Endodermal cell (in vitro differentiated cells): ENCODE measurements at regions not wholly inside any gene's neighbourhood (a gene's known extent, or its start where the extent isn't known, plus 50 kb on each side); places are given as distances from the start of the nearest gene placed in this dataset.

ENCODE experiments used
- DNase-seq: peaks from one replicate; pipeline ENCODE4 v3.0.0-alpha.2; 2017
- H3K27ac ChIP-seq: 2 replicates; pipeline ENCODE4 v1.5.1; 2013; ENCODE audit warnings: mild to moderate bottlenecking, low read depth, low read length, moderate library complexity
- H3K27me3 ChIP-seq: 2 replicates; pipeline ENCODE4 v1.6.1; 2013; ENCODE audit warnings: mild to moderate bottlenecking, low read length, moderate library complexity; ENCODE audit not compliant: insufficient read depth, control insufficient read depth, poor library complexity, severe bottlenecking
- H3K36me3 ChIP-seq: 2 replicates; pipeline ENCODE4 v1.7.0; 2013; ENCODE audit warnings: mild to moderate bottlenecking, low read length, moderate library complexity; ENCODE audit not compliant: control insufficient read depth, insufficient read depth
- H3K4me1 ChIP-seq: one replicate; pipeline ENCODE4 v1.7.0; 2013; ENCODE audit warnings: low read length; ENCODE audit not compliant: control insufficient read depth, insufficient read depth
- H3K4me3 ChIP-seq: 2 replicates; pipeline ENCODE4 v1.5.1; 2013; ENCODE audit warnings: mild to moderate bottlenecking, low read length, moderate library complexity
- H3K9ac ChIP-seq: 2 replicates; pipeline ENCODE4 v1.6.1; 2013; ENCODE audit warnings: mild to moderate bottlenecking, low read length, moderate library complexity; ENCODE audit not compliant: poor library complexity, severe bottlenecking; ENCODE audit errors: extremely low read depth
- H3K9me3 ChIP-seq: 2 replicates; pipeline ENCODE4 v1.6.1; 2013; ENCODE audit warnings: mild to moderate bottlenecking, low read length, moderate library complexity; ENCODE audit not compliant: control insufficient read depth
- H3K27ac Mint-ChIP-seq: 2 replicates; pipeline ENCODE4 v1.8.0; 2020; ENCODE audit warnings: mixed read lengths
- H3K27me3 Mint-ChIP-seq: 2 replicates; pipeline ENCODE4 v1.8.0; 2021; ENCODE audit warnings: mild to moderate bottlenecking, mixed read lengths; ENCODE audit not compliant: insufficient read depth
- H3K36me3 Mint-ChIP-seq: 2 replicates; pipeline ENCODE4 v1.8.0; 2020; ENCODE audit warnings: low read depth, mixed read lengths
- H3K4me1 Mint-ChIP-seq: 2 replicates; pipeline ENCODE4 v1.8.0; 2020; ENCODE audit warnings: mixed read lengths
- H3K4me3 Mint-ChIP-seq: 2 replicates; pipeline ENCODE4 v1.8.0; 2020; ENCODE audit warnings: mild to moderate bottlenecking, moderate library complexity, mixed read lengths
- H3K9me3 Mint-ChIP-seq: 2 replicates; pipeline ENCODE4 v1.8.0; 2020; ENCODE audit warnings: mild to moderate bottlenecking, mixed read lengths
- WGBS, 2 experiments: methylation state at CpG; one replicate each; pipeline versions ENCODE4 v1.1.5 to v1.1.7; 2013; ENCODE audit warnings: missing lambda C conversion rate in 2 of 2, mixed read lengths in 1 of 2; ENCODE audit not compliant: insufficient coverage in 1 of 2, insufficient read length in 1 of 2; 5-methylcytosine and 5-hydroxymethylcytosine counted together
- TF ChIP-seq, protein P1 (sequence below): fragments of 200-600 bp; sonication (generic); conservative IDR thresholded peaks from 2 replicates; pipeline ENCODE4 v1.5.0; 2021; ENCODE audit warnings: antibody characterized with exemption, mild to moderate bottlenecking

DNA sequence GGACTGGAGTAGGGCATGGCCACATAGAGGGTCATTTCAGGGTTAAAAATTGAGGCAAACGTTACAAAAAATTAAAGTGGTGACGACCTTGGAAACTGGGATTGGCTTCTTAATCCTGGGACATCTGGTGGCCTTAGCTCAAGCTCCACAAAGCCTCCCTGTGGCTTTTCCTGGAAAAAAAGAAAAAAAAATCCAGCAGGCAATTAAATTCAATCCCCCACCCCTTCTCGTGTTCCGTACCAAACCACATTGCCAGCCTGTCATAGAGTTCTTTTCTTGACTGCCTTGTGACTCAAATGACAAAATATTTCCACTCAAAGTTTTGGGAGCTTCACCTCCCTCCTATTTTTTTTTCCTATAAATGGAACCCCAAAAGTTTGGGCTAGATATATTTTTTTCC lies 195.6 kb downstream of the HRH4 start:
- H3K4me1 Mint-ChIP-seq: no peaks in the 10 kb centered on the region
- H3K4me3 Mint-ChIP-seq: no peak overlapping the region
- H3K27ac Mint-ChIP-seq: no peak overlapping the region
- Histone ChIP-seq H3K36me3 (no peaks in the 10 kb centered on the region), H3K27ac (no peak overlapping the region), H3K9ac (no peak overlapping the region), H3K27me3 (no peaks in the 10 kb centered on the region), H3K9me3 (no peaks in the 10 kb centered on the region), H3K4me1 (no peaks in the 10 kb centered on the region), H3K4me3 (no peak overlapping the region)
- DNase-seq: no peak
- no peaks in the 10 kb centered on the region for H3K9me3 Mint-ChIP-seq
- H3K36me3 Mint-ChIP-seq: no peaks in the 10 kb centered on the region
- H3K27me3 Mint-ChIP-seq: no peaks in the 10 kb centered on the region
- WGBS, 2 experiments: 86 to 90% methylated on average over 4 of the region's 4 CpGs
- TF ChIP-seq, protein P1, sequence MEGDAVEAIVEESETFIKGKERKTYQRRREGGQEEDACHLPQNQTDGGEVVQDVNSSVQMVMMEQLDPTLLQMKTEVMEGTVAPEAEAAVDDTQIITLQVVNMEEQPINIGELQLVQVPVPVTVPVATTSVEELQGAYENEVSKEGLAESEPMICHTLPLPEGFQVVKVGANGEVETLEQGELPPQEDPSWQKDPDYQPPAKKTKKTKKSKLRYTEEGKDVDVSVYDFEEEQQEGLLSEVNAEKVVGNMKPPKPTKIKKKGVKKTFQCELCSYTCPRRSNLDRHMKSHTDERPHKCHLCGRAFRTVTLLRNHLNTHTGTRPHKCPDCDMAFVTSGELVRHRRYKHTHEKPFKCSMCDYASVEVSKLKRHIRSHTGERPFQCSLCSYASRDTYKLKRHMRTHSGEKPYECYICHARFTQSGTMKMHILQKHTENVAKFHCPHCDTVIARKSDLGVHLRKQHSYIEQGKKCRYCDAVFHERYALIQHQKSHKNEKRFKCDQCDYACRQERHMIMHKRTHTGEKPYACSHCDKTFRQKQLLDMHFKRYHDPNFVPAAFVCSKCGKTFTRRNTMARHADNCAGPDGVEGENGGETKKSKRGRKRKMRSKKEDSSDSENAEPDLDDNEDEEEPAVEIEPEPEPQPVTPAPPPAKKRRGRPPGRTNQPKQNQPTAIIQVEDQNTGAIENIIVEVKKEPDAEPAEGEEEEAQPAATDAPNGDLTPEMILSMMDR: no peak

DNA sequence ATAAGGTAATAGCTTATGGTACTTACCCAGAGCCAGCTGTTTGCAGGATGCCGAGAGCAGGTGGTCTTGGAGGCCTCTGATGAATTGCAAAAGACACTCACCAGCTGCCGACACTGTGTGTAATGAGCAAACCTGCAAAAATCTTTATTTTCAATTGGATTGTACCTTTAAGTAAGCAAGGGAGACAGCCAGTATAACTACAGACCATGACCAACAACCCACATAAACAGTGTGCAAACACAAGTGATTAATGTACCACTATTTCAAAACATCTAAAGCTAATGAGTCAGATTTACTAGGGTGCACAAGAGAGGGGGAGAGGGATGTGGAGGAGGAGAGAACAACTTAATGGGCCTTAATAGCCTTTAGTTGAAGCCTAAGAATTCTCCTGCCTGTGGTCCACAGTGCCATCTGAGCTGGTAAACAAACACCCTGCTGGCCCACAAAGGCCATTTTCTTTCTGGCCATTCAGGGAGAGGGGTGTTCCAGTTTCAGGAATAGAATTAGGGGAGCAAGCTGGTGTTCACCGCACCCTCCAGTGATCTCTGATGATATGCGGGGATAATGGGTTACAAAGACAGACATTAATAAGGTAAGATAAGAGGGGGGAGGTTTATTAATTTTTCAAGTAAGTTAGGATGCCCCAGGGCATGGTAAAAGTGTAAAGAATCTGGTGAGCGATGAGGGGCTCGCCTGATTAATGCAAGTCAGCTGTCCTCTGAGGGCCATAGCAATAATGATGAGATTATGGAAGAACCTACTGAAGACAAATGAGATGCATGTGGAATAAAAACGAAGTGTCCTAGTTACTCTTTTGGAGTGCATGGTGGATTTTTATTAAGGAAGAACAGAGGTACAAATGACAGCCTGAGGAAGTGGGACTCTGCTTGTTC lies 196.4 kb downstream of the HRH4 start:
- H3K27me3 ChIP-seq: no peaks in the 10 kb centered on the region
- H3K4me1 Mint-ChIP-seq: no peaks in the 10 kb centered on the region
- no peaks in the 10 kb centered on the region for H3K36me3 Mint-ChIP-seq
- H3K4me3 ChIP-seq: no peak overlapping the region
- no peaks in the 10 kb centered on the region for H3K9me3 Mint-ChIP-seq
- H3K4me3 Mint-ChIP-seq: no peak overlapping the region
- 92 to 93% methylated on average over 5 to 7 of the region's 7 CpGs for WGBS, 2 experiments
- peak overlapping the region; percentile 55 for H3K27ac ChIP-seq
- TF ChIP-seq, protein P1: no peak
- no peaks in the 10 kb centered on the region for H3K9me3 ChIP-seq
- H3K27me3 Mint-ChIP-seq: no peaks in the 10 kb centered on the region
- no peaks in the 10 kb centered on the region for H3K4me1 ChIP-seq
- H3K27ac Mint-ChIP-seq: no peak overlapping the region
- H3K9ac ChIP-seq: no peak overlapping the region
- no peak for DNase-seq
- H3K36me3 ChIP-seq: no peaks in the 10 kb centered on the region

DNA sequence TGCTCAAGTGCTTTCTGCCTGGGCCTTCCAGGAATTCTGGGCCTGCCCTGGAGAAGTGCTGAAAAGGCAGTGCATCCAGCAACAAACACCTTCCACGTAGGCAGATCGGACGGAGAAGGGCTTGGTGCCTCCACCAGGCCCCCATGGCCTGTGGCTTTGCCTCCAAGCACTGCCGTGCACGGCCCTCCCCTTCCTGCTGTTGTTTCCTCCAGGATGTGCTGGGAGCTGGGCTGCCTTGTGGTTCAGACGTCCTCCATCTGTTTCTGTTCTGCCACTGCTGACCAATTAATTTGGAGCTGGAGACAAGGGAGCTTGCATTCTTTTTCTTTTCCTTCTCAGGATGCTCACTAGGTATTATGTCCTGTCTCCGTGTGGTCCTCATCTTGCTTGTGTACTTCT lies 197.0 kb downstream of the HRH4 start:
- no peaks in the 10 kb centered on the region for H3K27me3 ChIP-seq
- H3K36me3 ChIP-seq: no peaks in the 10 kb centered on the region
- Mint-ChIP-seq H3K4me3 (no peak overlapping the region), H3K36me3 (no peaks in the 10 kb centered on the region), H3K4me1 (no peaks in the 10 kb centered on the region), H3K9me3 (no peaks in the 10 kb centered on the region), H3K27me3 (no peaks in the 10 kb centered on the region), H3K27ac (no peak overlapping the region)
- H3K4me1 ChIP-seq: no peaks in the 10 kb centered on the region
- H3K27ac ChIP-seq: peak overlapping the region; percentile 55
- WGBS, 2 experiments: 92% methylated on average over 7 of the region's 7 CpGs
- no peak for DNase-seq
- H3K9ac ChIP-seq: no peak overlapping the region
- TF ChIP-seq, protein P1: no peak
- H3K4me3 ChIP-seq: no peak overlapping the region
- no peaks in the 10 kb centered on the region for H3K9me3 ChIP-seq
